ENCODE measurements at regions not wholly inside any gene's neighbourhood (a gene's known extent, or its start where the extent isn't known, plus 50 kb on each side); places are given as distances from the start of the nearest gene placed in this dataset.

DNA sequence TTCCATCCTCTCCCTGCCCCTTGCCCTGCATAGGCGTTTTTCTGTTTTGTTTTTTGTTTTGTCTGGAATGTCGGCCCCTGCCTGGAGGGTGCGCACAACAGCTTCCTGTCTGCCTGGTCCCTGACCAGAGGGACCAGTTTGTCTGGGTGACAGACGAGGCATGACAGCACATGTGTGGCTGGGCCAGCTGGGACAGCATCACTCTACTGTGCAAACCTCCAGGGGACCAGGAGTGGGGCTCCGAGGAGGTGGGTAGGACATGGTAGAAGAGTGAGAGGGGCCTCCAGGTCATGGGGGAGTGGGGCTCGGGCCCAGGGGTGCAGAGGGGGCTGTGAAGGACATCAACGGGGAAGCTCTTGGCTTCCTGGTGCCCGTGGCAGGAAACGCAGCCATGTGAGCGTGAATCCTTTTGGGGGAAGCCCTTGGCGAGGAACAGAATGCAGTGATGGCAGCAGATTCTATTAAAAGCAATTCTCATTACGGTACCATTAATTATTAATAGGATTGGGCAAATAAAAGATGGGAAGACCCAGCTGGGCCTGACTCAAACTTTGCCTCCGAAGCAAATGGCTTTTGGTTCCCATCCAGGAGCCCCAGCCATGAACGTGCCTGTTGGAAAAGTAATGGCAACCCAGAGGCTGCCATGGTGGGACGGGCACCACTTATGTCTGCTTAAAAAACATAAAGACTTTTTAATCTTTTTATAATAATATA lies 184.4 kb upstream of the IER5L start:
- no peaks in the 10 kb centered on the region for H3K27me3 ChIP-seq (ENCODE audit: insufficient read depth)

More for the DNA sequence above, 184.4 kb upstream of the IER5L start:
- peaks cover 0 to 7% of the 10 kb centered on the region in 2 experiments; a peak in 1 of 4 replicates for H3K4me1 ChIP-seq (ENCODE audit: control insufficient read depth in 1 of 2, insufficient read depth in 2 of 2, low read depth in 1 of 2, low read length in 1 of 2)
- 74% methylated on average over 14 of the region's 15 CpGs for WGBS (ENCODE audit: low lambda C conversion rate)
- no peaks in the 10 kb centered on the region for H3K79me2 ChIP-seq (ENCODE audit: insufficient read depth)
- POLR2A ChIA-PET: interaction anchor here (1.1 kb wide), 1 partner anchor 32 kb away, joined by 3 read pairs; no protein-coding TSS in a partner anchor
- peak; percentile 71 for DNase-seq
- no peak overlapping the region for H2AFZ ChIP-seq (ENCODE audit: low read depth)
- no peak overlapping the region for H3K9ac ChIP-seq
- H3K36me3 ChIP-seq (replicated peaks in 1 of 2; ENCODE audit: control insufficient read depth in 1 of 2, insufficient read depth in 2 of 2, low read length in 1 of 2): no peaks in the 10 kb centered on the region
- CTCF ChIA-PET: interaction anchor here (1.0 kb wide), 2 partner anchors 188 to 249 kb away, joined by 4 read pairs; no protein-coding TSS in a partner anchor
- H3F3A ChIP-seq (replicated peaks; ENCODE audit: insufficient read depth): no peaks in the 10 kb centered on the region
- no peak overlapping the region for H3K4me3 ChIP-seq (ENCODE audit: low read depth in 2 of 2, low read length in 1 of 2)
- H3K4me2 ChIP-seq: no peak overlapping the region
- H3K9me2 ChIP-seq: no peaks in the 10 kb centered on the region
- H3K27ac ChIP-seq (ENCODE audit: low read depth in 2 of 2, low read length in 1 of 2): peak overlapping the region in 1 of 2 experiments; percentile 8; a peak in 1 of 4 replicates
- no peaks in the 10 kb centered on the region for H3K9me3 ChIP-seq
- no peaks in the 10 kb centered on the region for H4K20me1 ChIP-seq (ENCODE audit: insufficient read depth)
- TF ChIP-seq MEF2A (IDR thresholded peaks at IDR 0.05; ENCODE audit: borderline replicate concordance, low read depth): no peak
- TF ChIP-seq, protein P1, sequence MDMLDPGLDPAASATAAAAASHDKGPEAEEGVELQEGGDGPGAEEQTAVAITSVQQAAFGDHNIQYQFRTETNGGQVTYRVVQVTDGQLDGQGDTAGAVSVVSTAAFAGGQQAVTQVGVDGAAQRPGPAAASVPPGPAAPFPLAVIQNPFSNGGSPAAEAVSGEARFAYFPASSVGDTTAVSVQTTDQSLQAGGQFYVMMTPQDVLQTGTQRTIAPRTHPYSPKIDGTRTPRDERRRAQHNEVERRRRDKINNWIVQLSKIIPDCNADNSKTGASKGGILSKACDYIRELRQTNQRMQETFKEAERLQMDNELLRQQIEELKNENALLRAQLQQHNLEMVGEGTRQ (IDR thresholded peaks at IDR 0.05; ENCODE audit: borderline replicate concordance, low read depth, low read length): no peak
- TF ChIP-seq, protein P2, sequence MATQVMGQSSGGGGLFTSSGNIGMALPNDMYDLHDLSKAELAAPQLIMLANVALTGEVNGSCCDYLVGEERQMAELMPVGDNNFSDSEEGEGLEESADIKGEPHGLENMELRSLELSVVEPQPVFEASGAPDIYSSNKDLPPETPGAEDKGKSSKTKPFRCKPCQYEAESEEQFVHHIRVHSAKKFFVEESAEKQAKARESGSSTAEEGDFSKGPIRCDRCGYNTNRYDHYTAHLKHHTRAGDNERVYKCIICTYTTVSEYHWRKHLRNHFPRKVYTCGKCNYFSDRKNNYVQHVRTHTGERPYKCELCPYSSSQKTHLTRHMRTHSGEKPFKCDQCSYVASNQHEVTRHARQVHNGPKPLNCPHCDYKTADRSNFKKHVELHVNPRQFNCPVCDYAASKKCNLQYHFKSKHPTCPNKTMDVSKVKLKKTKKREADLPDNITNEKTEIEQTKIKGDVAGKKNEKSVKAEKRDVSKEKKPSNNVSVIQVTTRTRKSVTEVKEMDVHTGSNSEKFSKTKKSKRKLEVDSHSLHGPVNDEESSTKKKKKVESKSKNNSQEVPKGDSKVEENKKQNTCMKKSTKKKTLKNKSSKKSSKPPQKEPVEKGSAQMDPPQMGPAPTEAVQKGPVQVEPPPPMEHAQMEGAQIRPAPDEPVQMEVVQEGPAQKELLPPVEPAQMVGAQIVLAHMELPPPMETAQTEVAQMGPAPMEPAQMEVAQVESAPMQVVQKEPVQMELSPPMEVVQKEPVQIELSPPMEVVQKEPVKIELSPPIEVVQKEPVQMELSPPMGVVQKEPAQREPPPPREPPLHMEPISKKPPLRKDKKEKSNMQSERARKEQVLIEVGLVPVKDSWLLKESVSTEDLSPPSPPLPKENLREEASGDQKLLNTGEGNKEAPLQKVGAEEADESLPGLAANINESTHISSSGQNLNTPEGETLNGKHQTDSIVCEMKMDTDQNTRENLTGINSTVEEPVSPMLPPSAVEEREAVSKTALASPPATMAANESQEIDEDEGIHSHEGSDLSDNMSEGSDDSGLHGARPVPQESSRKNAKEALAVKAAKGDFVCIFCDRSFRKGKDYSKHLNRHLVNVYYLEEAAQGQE (IDR thresholded peaks at IDR 0.05; ENCODE audit: low read depth, low read length): no peak
- no peak for TF ChIP-seq NFIC (IDR thresholded peaks at IDR 0.05; ENCODE audit: borderline replicate concordance)
- TF ChIP-seq CHD2 (IDR thresholded peaks at IDR 0.05; ENCODE audit: low read length, partially characterized antibody): no peak
- no peak for TF ChIP-seq RXRA (IDR thresholded peaks at IDR 0.05; ENCODE audit: borderline replicate concordance, low read depth)
- TF ChIP-seq SMC3 (IDR thresholded peaks at IDR 0.05; ENCODE audit: low read depth, low read length): peak; percentile 11; the same call in 1 of the 2 replicates
- TF ChIP-seq GABPA (IDR thresholded peaks at IDR 0.05; ENCODE audit: low read depth): no peak
- TF ChIP-seq RAD21 (IDR thresholded peaks at IDR 0.05; ENCODE audit: low read length): peak; percentile 57
- TF ChIP-seq, protein P3, sequence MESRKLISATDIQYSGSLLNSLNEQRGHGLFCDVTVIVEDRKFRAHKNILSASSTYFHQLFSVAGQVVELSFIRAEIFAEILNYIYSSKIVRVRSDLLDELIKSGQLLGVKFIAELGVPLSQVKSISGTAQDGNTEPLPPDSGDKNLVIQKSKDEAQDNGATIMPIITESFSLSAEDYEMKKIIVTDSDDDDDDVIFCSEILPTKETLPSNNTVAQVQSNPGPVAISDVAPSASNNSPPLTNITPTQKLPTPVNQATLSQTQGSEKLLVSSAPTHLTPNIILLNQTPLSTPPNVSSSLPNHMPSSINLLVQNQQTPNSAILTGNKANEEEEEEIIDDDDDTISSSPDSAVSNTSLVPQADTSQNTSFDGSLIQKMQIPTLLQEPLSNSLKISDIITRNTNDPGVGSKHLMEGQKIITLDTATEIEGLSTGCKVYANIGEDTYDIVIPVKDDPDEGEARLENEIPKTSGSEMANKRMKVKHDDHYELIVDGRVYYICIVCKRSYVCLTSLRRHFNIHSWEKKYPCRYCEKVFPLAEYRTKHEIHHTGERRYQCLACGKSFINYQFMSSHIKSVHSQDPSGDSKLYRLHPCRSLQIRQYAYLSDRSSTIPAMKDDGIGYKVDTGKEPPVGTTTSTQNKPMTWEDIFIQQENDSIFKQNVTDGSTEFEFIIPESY (IDR thresholded peaks at IDR 0.05; ENCODE audit: borderline replicate concordance, low read depth): no peak
- TF ChIP-seq MXI1 (IDR thresholded peaks at IDR 0.05; ENCODE audit: low read depth, low read length): peak; percentile 70; the same call in 1 of the 2 replicates
- TF ChIP-seq, protein P4, sequence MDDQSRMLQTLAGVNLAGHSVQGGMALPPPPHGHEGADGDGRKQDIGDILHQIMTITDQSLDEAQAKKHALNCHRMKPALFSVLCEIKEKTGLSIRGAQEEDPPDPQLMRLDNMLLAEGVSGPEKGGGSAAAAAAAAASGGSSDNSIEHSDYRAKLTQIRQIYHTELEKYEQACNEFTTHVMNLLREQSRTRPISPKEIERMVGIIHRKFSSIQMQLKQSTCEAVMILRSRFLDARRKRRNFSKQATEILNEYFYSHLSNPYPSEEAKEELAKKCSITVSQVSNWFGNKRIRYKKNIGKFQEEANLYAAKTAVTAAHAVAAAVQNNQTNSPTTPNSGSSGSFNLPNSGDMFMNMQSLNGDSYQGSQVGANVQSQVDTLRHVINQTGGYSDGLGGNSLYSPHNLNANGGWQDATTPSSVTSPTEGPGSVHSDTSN (IDR thresholded peaks at IDR 0.05): no peak
- no peak for TF ChIP-seq YY1 (IDR thresholded peaks at IDR 0.05; ENCODE audit: low read depth)
- TF ChIP-seq FOXM1 (IDR thresholded peaks at IDR 0.05; ENCODE audit: low read depth): no peak
- no peak for TF ChIP-seq TCF12 (IDR thresholded peaks at IDR 0.05)
- no peak for TF ChIP-seq TAF1 (IDR thresholded peaks at IDR 0.05; ENCODE audit: borderline replicate concordance, low read depth, low read length)
- no peak for TF ChIP-seq FOSL2 (IDR thresholded peaks at IDR 0.05; ENCODE audit: borderline replicate concordance, low read depth)
- TF ChIP-seq, protein P5, sequence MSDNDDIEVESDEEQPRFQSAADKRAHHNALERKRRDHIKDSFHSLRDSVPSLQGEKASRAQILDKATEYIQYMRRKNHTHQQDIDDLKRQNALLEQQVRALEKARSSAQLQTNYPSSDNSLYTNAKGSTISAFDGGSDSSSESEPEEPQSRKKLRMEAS (IDR thresholded peaks at IDR 0.05; ENCODE audit: low read depth): no peak
- TF ChIP-seq SIN3A (IDR thresholded peaks at IDR 0.05; ENCODE audit: borderline replicate concordance, low read depth, low read length): no peak
- TF ChIP-seq POLR2AphosphoS5 (IDR thresholded peaks at IDR 0.05; ENCODE audit: low read depth, low read length): no peak
